ENCODE measurements at regions not wholly inside any gene's neighbourhood (a gene's known extent, or its start where the extent isn't known, plus 50 kb on each side); places are given as distances from the start of the nearest gene placed in this dataset.

DNA sequence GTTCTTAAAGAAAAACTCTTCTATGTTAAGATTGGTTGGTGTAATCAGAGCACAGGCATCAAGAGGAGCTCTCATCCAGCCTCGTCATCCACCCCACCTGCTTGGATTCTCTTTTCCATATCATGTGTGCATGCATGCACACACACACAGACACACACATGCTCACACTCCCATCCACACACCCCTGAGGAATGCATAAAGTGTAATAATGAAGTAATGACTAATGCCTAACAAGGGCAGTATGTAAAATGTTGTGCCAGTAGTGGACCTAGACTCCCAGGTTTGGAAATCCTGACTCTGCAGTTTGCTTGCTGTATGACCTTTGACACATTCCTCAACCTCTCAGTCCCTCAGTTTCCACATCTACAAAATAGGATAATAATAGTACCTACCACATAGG lies 280.0 kb upstream of the ANKRD55 start:
- no peak for DNase-seq (ENCODE audit: low spot score)

GRCh38 chr5:56512313-56512996 lies 279.3 kb upstream of the ANKRD55 start:
- no peak for DNase-seq (ENCODE audit: low spot score)

DNA sequence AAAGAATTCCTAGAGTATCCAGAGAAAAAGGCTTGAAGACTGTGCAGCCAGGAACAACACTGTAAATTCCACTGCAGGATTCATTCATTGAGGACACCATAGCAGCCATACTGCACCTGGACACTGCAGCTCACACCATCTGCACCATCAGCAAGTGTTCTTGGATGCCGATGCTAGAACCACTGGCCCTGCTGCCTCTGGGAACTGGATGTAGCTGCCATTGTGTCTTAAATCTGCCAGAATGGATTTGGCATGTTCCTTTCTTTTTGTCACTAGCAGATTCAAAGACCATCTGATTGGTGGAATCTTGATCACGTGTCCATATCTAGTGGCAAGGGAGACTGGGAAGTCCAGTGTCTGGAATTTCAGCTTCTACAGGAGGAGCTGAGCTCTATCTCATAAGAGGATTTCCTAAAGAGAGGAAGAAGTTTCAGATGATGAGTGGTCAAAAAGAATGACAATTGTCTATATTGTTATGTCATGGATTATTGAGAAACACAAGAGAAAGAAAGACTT lies 278.3 kb upstream of the ANKRD55 start:
- DNase-seq (ENCODE audit: low spot score): no peak

GRCh38 chr5:56508249-56508648 lies 275.1 kb upstream of the ANKRD55 start:
- no peak for DNase-seq (ENCODE audit: low spot score)

DNA sequence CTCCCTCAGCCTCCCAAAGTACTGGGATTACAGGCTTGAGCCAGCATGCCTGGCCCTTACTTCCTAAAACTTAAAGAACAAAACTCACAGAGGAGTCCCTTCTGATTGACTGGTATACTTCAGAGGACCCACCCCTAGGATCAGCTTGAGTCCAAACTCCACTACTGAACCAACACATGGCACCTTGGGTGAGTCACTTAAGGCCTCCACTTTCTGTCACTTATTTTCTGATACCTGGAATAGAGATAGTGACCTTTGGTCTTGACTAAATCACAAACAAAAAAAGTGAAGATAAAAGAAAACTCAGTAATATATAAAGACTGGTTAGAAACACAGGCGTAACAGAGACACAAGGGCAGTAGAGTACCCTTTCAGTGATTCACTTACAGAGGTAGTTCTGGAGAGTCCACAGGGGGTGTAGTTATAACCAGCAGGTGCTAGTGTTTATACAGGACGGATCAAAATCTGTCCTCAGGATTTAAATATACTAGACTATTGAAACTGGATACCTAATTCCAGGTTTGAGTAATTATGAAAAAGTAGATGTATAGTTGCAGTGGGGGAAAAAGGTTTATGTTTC lies 274.3 kb upstream of the ANKRD55 start:
- no peak for DNase-seq (ENCODE audit: low spot score)

- no peak for DNase-seq (ENCODE audit: low spot score)
Observed at GRCh38 chr5:56506211-56506965, 273.3 kb upstream of the ANKRD55 start.

- DNase-seq (ENCODE audit: low spot score): no peak
Observed at GRCh38 chr5:56503929-56504328, 270.8 kb upstream of the ANKRD55 start.

DNA sequence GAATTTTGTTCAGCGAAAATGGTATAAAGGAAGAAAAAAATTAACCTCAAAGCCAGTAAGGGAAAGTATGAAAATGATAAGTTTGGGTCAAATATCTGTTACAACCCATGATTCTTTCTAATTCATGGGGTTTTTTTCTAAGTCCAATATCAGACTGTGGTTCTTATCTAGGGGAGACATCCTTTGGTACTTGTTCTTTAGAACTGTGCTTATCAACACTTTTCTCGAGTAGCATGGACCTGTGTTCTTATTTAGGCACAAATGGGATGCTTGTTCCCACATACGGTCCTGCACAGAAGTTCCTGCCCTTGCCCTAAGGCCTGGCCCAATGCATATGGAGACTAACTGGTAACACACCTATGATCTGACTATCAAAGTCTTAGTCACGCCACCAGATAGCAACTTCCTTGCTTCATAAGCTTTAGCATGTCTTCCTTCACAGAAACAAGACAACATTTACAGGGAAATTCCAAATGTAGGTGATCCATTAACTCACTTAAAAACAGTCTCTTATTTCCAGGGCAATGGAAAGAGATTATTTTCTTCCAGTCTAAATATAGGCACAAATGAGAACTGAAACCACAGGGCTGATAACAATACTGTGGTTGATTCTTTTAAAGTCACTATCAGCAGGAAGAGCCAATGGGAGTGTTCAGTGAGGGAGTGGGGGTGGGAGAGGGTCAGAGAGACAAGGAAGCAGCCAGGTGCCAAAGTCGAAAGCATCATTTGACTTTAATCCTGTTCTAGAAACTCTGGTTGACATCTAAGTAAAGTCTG lies 268.8 kb upstream of the ANKRD55 start:
- no peak for DNase-seq (ENCODE audit: low spot score)

GRCh38 chr5:56499901-56500300 lies 266.8 kb upstream of the ANKRD55 start:
- no peak for DNase-seq (ENCODE audit: low spot score)

DNA sequence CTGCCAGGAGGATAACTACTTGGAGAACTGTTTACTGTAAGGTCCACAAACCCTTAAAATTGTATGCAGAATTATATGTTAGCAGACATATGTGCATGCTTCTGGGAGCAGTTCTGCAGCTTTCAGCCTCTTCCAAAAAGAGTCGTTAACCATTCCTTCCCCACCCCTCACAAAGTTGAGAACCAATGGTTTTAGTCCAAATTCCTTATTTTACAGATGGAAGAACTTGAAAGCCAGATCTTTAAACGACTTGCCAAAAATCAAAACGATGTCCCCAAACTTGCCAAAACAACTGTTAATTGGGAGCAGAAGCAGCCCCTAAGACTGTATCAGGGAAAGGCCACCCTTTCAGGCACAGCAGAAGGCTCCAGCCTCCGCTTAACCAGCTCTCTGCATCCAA lies 266.4 kb upstream of the ANKRD55 start:
- DNase-seq (ENCODE audit: low spot score): no peak

- DNase-seq (ENCODE audit: low spot score): no peak
Observed at GRCh38 chr5:56498759-56499395, 265.7 kb upstream of the ANKRD55 start.

GRCh38 chr5:56496581-56497063 lies 263.5 kb upstream of the ANKRD55 start:
- no peak for DNase-seq (ENCODE audit: low spot score)

GRCh38 chr5:56494300-56494731 lies 261.2 kb upstream of the ANKRD55 start:
- DNase-seq (ENCODE audit: low spot score): no peak

GRCh38 chr5:56493766-56494165 lies 260.6 kb upstream of the ANKRD55 start:
- no peak for DNase-seq (ENCODE audit: low spot score)

GRCh38 chr5:56493308-56493707 lies 260.2 kb upstream of the ANKRD55 start:
- no peak for DNase-seq (ENCODE audit: low spot score)

- DNase-seq (ENCODE audit: low spot score): no peak
Observed at GRCh38 chr5:56492812-56493211, 259.7 kb upstream of the ANKRD55 start.

GRCh38 chr5:56490971-56491468 lies 257.9 kb upstream of the ANKRD55 start:
- DNase-seq (ENCODE audit: low spot score): no peak

GRCh38 chr5:56489272-56489671 lies 256.1 kb upstream of the ANKRD55 start:
- DNase-seq (ENCODE audit: low spot score): no peak

GRCh38 chr5:56487528-56488115 lies 254.5 kb upstream of the ANKRD55 start:
- no peak for DNase-seq (ENCODE audit: low spot score)

DNA sequence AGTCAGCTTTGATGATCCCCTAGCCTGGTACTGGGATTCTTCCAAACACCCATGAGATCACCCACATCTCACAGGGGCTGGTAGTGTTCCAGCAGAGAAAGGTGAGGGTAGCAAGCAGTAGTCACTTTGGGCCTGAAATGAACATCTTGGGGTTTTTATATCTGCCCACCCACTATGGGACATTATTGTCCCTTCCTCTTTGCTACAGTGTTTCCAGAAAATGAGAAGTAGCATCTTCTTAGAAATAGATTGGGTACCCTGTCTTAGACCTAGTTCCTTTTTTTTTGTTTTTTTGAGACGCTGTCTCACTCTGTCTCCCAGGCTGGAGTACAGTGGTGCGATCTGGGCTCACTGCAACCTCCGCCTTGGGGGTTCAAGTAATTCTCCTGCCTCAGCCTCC lies 249.2 kb upstream of the ANKRD55 start:
- no peak for DNase-seq (ENCODE audit: low spot score)
